Endothelial cell of umbilical vein (primary cell): ENCODE measurements at regions not wholly inside any gene's neighbourhood (a gene's known extent, or its start where the extent isn't known, plus 50 kb on each side); places are given as distances from the start of the nearest gene placed in this dataset.

Experiments used
- BruUV-seq: library from RNA; stranded (reverse); fragments of 400-500 nt; replicated peaks from 2 replicates; lab custom pipeline; 2021; lab: Mats Ljungman, UMichigan
- CTCF ChIA-PET: fragments of 300-600, 350-600 bp; sonication (Branson Sonifier 250); formaldehyde crosslinking; loops from one replicate; lab custom pipeline; 2021; ENCODE audit warnings: antibody characterized with exemption, inconsistent platforms; lab: Charles Lee
- POLR2A ChIA-PET: fragments of 300-600, 350-600 bp; sonication (Branson Sonifier 250); formaldehyde crosslinking; loops from one replicate; lab custom pipeline; 2021; ENCODE audit warnings: antibody characterized with exemption, inconsistent platforms; lab: Charles Lee
- DNase-seq: peaks from one replicate; pipeline ENCODE4 v3.0.0-alpha.2; 2011; ENCODE audit warnings: low read depth, low spot score
- FAIRE-seq: peaks from 2 replicates; lab custom pipeline; 2011; peaks lifted over from hg19 to GRCh38; lab: Jason Lieb, UNC
- H2AFZ ChIP-seq: 2 replicates; pipeline ENCODE4 v1.6.0; 2012; ENCODE audit warnings: low read depth, low read length, control low read depth, inconsistent platforms
- H3K27ac ChIP-seq: 2 replicates; pipeline ENCODE4 v1.5.1; 2011; ENCODE audit warnings: low read depth, mild to moderate bottlenecking, control low read depth, low read length, moderate library complexity; ENCODE audit not compliant: insufficient read depth
- H3K27me3 ChIP-seq, 2 experiments: 2 replicates each; pipeline versions ENCODE4 v1.6.0 to v1.6.1; 2011; ENCODE audit warnings: low read length in 2 of 2, mixed read lengths in 1 of 2; ENCODE audit not compliant: control insufficient read depth in 2 of 2, insufficient read depth in 2 of 2
- H3K36me3 ChIP-seq, 2 experiments: 2 replicates in 1 of 2; 3 replicates in 1 of 2; pipeline ENCODE4 v1.5.1; 2011; ENCODE audit warnings: low read length in 2 of 2, mild to moderate bottlenecking in 1 of 2, moderate library complexity in 1 of 2; ENCODE audit not compliant: control insufficient read depth in 2 of 2, insufficient read depth in 2 of 2; ENCODE audit errors: extremely low read depth in 1 of 2
- H3K4me1 ChIP-seq: 3 replicates; pipeline ENCODE4 v1.5.1; 2011; ENCODE audit warnings: mild to moderate bottlenecking, low read length; ENCODE audit not compliant: control insufficient read depth, insufficient read depth; ENCODE audit errors: extremely low read depth
- H3K4me2 ChIP-seq: 2 replicates; pipeline ENCODE4 v1.6.1; 2011; ENCODE audit warnings: low read length, control low read depth, mixed read lengths; ENCODE audit not compliant: insufficient read depth
- H3K4me3 ChIP-seq, 3 experiments: fragments of 200-600 bp in 1 of 3; sonication (generic), shearing (Covaris generic) in 1 of 3; replicated peaks in 1 of 3; 2 replicates each; pipeline ENCODE4 v1.5.1; 2011 to 2016; ENCODE audit warnings: control low read depth in 3 of 3, low read length in 3 of 3, mild to moderate bottlenecking in 2 of 3, inconsistent platforms in 1 of 3, low read depth in 1 of 3, moderate library complexity in 1 of 3; ENCODE audit not compliant: insufficient read depth in 1 of 3
- H3K79me2 ChIP-seq: 2 replicates; pipeline ENCODE4 v1.6.0; 2012; ENCODE audit warnings: low read length, inconsistent platforms; ENCODE audit not compliant: control insufficient read depth, insufficient read depth
- H3K9ac ChIP-seq: replicated peaks from 2 replicates; pipeline ENCODE3; 2011; ENCODE audit warnings: low read length, control low read depth; ENCODE audit not compliant: insufficient read depth; ENCODE audit errors: extremely low read depth
- H3K9me1 ChIP-seq: replicated peaks from 3 replicates; pipeline ENCODE4 v1.6.0; 2011; ENCODE audit warnings: mild to moderate bottlenecking, low read length; ENCODE audit not compliant: control insufficient read depth, insufficient read depth; ENCODE audit errors: extremely low read depth
- H3K9me3 ChIP-seq: replicated peaks from 2 replicates; pipeline ENCODE4 v1.5.1; 2012; ENCODE audit warnings: low read length, inconsistent platforms; ENCODE audit not compliant: control insufficient read depth, insufficient read depth
- H4K20me1 ChIP-seq: replicated peaks from 2 replicates; pipeline ENCODE3; 2011; ENCODE audit warnings: mild to moderate bottlenecking, low read length; ENCODE audit not compliant: control insufficient read depth, insufficient read depth; ENCODE audit errors: extremely low read depth
- EZH2 ChIP-seq: IDR thresholded peaks from 2 replicates; pipeline ENCODE4 v1.6.1; 2012; ENCODE audit warnings: borderline replicate concordance, low read depth, mild to moderate bottlenecking, moderate library complexity, low read length, inconsistent platforms; ENCODE audit not compliant: severe bottlenecking
- FOS ChIP-seq: IDR thresholded peaks from 2 replicates; pipeline ENCODE4 v1.6.1; 2011; ENCODE audit warnings: mild to moderate bottlenecking, low read length, moderate library complexity, borderline replicate concordance; ENCODE audit not compliant: insufficient read depth
- GATA2 ChIP-seq: IDR thresholded peaks from 2 replicates; pipeline ENCODE4 v1.7.0; 2011; ENCODE audit warnings: low read depth, mild to moderate bottlenecking, moderate library complexity, mixed read lengths, low read length; ENCODE audit not compliant: insufficient read length, insufficient read depth
- JUN ChIP-seq: IDR thresholded peaks from 2 replicates; pipeline ENCODE4 v1.6.1; 2011; ENCODE audit warnings: borderline replicate concordance, low read depth; ENCODE audit not compliant: insufficient read length, insufficient read depth
- MYC ChIP-seq: IDR thresholded peaks from one replicate; pipeline ENCODE4 v1.6.1; 2011; ENCODE audit warnings: mild to moderate bottlenecking, low read depth, low read length
- POLR2A ChIP-seq: IDR thresholded peaks from 2 replicates; pipeline ENCODE4 v1.6.1; 2012; ENCODE audit warnings: low read depth, mild to moderate bottlenecking, control low read depth, low read length
- POLR2AphosphoS5 ChIP-seq: IDR thresholded peaks from 2 replicates; pipeline ENCODE4 v1.6.1; 2012; ENCODE audit warnings: low read depth, mild to moderate bottlenecking, control low read depth, low read length, moderate library complexity; ENCODE audit not compliant: insufficient read depth
- dilution Hi-C: fragments of 300-500 bp; cut with MboI; formaldehyde crosslinking; loops from one replicate; pipeline ENCODE4 v1.15.0; 2019; ENCODE audit warnings: low sequenced_read_pairs; ENCODE audit not compliant: extremely low pct_ligation_motif_present
- intact Hi-C: fragments of 100-400 bp; cut with micrococcal nuclease; formaldehyde crosslinking; loops from one replicate; pipeline ENCODE4 v1.10.0; 2022
- TF ChIP-seq, protein P1 (sequence below), 2 donors: IDR thresholded peaks; 1 replicate in 1 of 2; 2 replicates in 1 of 2; pipeline ENCODE4 v1.5.1; 2011; ENCODE audit warnings: low read length in 2 of 2, mild to moderate bottlenecking in 2 of 2, moderate library complexity in 2 of 2, control low read depth in 1 of 2, inconsistent platforms in 1 of 2, low read depth in 1 of 2; ENCODE audit not compliant: insufficient read depth in 1 of 2; ENCODE audit errors: extremely low read depth in 1 of 2
- TF ChIP-seq, protein P2 (sequence below): IDR thresholded peaks from 2 replicates; pipeline ENCODE4 v1.6.1; 2011; ENCODE audit not compliant: insufficient read depth, insufficient read length

DNA sequence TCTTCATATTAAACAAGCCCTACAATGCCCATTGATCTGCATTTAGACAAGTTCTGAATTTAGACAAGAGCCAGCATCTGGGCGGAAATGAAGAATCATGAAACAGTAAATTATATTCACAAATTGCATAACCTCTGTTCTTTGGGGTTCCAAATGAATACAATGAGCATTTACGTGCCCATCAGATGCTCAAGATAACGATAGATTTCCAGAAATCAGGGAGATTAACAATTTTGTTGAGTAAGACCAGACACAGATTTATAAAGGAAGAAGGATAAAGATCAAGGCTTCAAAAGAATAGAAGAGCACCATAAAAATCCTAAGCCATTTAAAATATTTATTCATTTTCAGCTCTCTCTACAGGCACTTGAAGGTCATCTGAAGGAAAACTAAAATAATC lies 59.7 kb upstream of the CDH20 start:
- FAIRE-seq (no peak), DNase-seq (no peak)
- no peaks in the 10 kb centered on the region for H3K9me3 ChIP-seq
- TF ChIP-seq, protein P1, sequence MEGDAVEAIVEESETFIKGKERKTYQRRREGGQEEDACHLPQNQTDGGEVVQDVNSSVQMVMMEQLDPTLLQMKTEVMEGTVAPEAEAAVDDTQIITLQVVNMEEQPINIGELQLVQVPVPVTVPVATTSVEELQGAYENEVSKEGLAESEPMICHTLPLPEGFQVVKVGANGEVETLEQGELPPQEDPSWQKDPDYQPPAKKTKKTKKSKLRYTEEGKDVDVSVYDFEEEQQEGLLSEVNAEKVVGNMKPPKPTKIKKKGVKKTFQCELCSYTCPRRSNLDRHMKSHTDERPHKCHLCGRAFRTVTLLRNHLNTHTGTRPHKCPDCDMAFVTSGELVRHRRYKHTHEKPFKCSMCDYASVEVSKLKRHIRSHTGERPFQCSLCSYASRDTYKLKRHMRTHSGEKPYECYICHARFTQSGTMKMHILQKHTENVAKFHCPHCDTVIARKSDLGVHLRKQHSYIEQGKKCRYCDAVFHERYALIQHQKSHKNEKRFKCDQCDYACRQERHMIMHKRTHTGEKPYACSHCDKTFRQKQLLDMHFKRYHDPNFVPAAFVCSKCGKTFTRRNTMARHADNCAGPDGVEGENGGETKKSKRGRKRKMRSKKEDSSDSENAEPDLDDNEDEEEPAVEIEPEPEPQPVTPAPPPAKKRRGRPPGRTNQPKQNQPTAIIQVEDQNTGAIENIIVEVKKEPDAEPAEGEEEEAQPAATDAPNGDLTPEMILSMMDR (IDR thresholded peaks at IDR 0.05; ENCODE audit: extremely low read depth in 1 of 2, insufficient read depth in 1 of 2, low read depth in 1 of 2, low read length in 2 of 2): no peak
- TF ChIP-seq EZH2: no peak
- TF ChIP-seq MYC: no peak
- no peak for TF ChIP-seq JUN
- no peak for TF ChIP-seq FOS
- TF ChIP-seq GATA2: no peak
- no peak for TF ChIP-seq POLR2A
- H3K4me1 ChIP-seq: no peaks in the 10 kb centered on the region
- dilution Hi-C loops: no loop called here
- no peak overlapping the region for H3K4me2 ChIP-seq
- H4K20me1 ChIP-seq: no peaks in the 10 kb centered on the region
- ChIA-PET POLR2A (no interaction called here), CTCF (interaction anchor here (0.5 to 1.7 kb wide), 2 partner anchors 15 to 900 kb away, joined by 3 to 4 read pairs; no protein-coding TSS in a partner anchor)
- intact Hi-C loops: no loop called here
- no peaks in the 10 kb centered on the region for H3K9me1 ChIP-seq
- H3K36me3 ChIP-seq: no peaks in the 10 kb centered on the region
- no peaks in the 10 kb centered on the region for H3K27me3 ChIP-seq
- H2AFZ ChIP-seq: no peak overlapping the region
- no TSS peak for BruUV-seq
- H3K4me3 ChIP-seq: no peak overlapping the region
- no peak overlapping the region for H3K9ac ChIP-seq
- no peaks in the 10 kb centered on the region for H3K79me2 ChIP-seq
- no peak overlapping the region for H3K27ac ChIP-seq

DNA sequence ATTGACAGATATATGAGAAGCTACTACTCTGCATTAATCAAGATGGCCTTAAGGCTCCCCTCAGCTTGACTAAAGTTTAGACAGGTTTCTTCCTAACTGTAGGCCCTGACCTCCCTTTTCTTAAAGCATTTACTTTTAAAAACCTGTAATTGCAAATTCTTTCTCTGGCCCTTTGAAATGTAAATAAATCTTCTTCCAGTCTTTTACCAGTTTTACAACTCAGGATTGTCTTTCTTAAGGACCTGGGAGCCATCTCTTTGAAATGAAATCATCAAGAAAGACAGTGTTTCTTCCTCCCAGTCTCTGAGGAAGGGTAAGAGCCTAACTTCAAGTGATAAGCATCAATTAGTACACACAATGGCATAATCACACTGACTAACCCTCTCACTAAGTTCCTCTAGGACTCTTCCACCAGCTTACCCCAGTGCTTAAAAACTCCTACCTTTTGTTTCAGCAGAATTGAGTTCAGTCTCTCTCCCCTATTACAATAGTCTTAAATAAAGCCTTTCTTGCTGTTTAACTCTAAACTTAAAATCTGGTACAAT lies 58.7 kb upstream of the CDH20 start:
- DNase-seq: no peak
- no peak overlapping the region for H3K4me3 ChIP-seq
- CTCF ChIA-PET: no interaction called here
- no peaks in the 10 kb centered on the region for H3K9me3 ChIP-seq
- H2AFZ ChIP-seq: no peak overlapping the region
- no peak for FAIRE-seq
- no peak overlapping the region for H3K4me2 ChIP-seq
- no peak overlapping the region for H3K27ac ChIP-seq
- H3K27me3 ChIP-seq: no peaks in the 10 kb centered on the region
- H4K20me1 ChIP-seq: no peaks in the 10 kb centered on the region
- intact Hi-C loops: no loop called here
- TF ChIP-seq POLR2AphosphoS5 (no peak), GATA2 (no peak), FOS (no peak), EZH2 (no peak), POLR2A (no peak), JUN (no peak), MYC (no peak)
- TF ChIP-seq, protein P2, sequence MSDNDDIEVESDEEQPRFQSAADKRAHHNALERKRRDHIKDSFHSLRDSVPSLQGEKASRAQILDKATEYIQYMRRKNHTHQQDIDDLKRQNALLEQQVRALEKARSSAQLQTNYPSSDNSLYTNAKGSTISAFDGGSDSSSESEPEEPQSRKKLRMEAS: no peak
- TF ChIP-seq, protein P1 (IDR thresholded peaks at IDR 0.05; ENCODE audit: extremely low read depth in 1 of 2, insufficient read depth in 1 of 2, low read depth in 1 of 2, low read length in 2 of 2): no peak
- H3K9ac ChIP-seq: no peak overlapping the region
- no peaks in the 10 kb centered on the region for H3K79me2 ChIP-seq
- dilution Hi-C loops: no loop called here
- POLR2A ChIA-PET: no interaction called here
- no peaks in the 10 kb centered on the region for H3K36me3 ChIP-seq
- H3K4me1 ChIP-seq: no peaks in the 10 kb centered on the region
- BruUV-seq: no TSS peak
- H3K9me1 ChIP-seq: no peaks in the 10 kb centered on the region
